WERI-Rb-1 (cell line): ENCODE measurements at regions not wholly inside any gene's neighbourhood (a gene's known extent, or its start where the extent isn't known, plus 50 kb on each side); places are given as distances from the start of the nearest gene placed in this dataset.

Experiments used
- DNase-seq: peaks from one replicate; pipeline ENCODE4 v3.0.0-alpha.2; 2020
- H3K27ac ChIP-seq: fragments of 250-450 bp; sonication (Bioruptor Pico); 2 replicates; pipeline ENCODE4 v1.5.1; 2020; ENCODE audit warnings: mild to moderate bottlenecking, moderate library complexity
- H3K27me3 ChIP-seq: fragments of 250-450 bp; sonication (Bioruptor Pico); 2 replicates; pipeline ENCODE4 v1.5.1; 2021; ENCODE audit warnings: mild to moderate bottlenecking, low read depth, moderate library complexity; ENCODE audit not compliant: insufficient read depth, severe bottlenecking
- H3K36me3 ChIP-seq: fragments of 250-450 bp; sonication (Bioruptor Pico); 2 replicates; pipeline ENCODE4 v1.5.1; 2020; ENCODE audit warnings: mild to moderate bottlenecking, moderate library complexity
- H3K4me3 ChIP-seq: 2 replicates; pipeline ENCODE4 v1.5.1; 2011; ENCODE audit warnings: low read depth, mild to moderate bottlenecking, control low read depth, low read length
- H3K9me3 ChIP-seq: fragments of 250-450 bp; sonication (Bioruptor Pico); 2 replicates; pipeline ENCODE4 v1.5.1; 2021; ENCODE audit warnings: mild to moderate bottlenecking, moderate library complexity; ENCODE audit not compliant: severe bottlenecking
- CTCF ChIP-seq: IDR thresholded peaks from 2 replicates; pipeline ENCODE4 v1.5.1; 2011; ENCODE audit warnings: low read depth, mild to moderate bottlenecking, control low read depth, inconsistent platforms, low read length

GRCh38 chr17:55620945-55621344, 101.7 kb downstream of the TMEM100 start:
- peaks cover 2% of the 10 kb centered on the region for H3K27me3 ChIP-seq
- no peak overlapping the region for H3K27ac ChIP-seq
- H3K9me3 ChIP-seq: no peaks in the 10 kb centered on the region
- DNase-seq: no peak
- no peak for TF ChIP-seq CTCF
- no peaks in the 10 kb centered on the region for H3K36me3 ChIP-seq
- H3K4me3 ChIP-seq: no peak overlapping the region

GRCh38 chr17:55620023-55620422, 102.6 kb downstream of the TMEM100 start:
- TF ChIP-seq CTCF: no peak
- Histone ChIP-seq H3K4me3 (no peak overlapping the region), H3K27me3 (peaks cover 2% of the 10 kb centered on the region), H3K36me3 (no peaks in the 10 kb centered on the region), H3K9me3 (no peaks in the 10 kb centered on the region), H3K27ac (no peak overlapping the region)
- DNase-seq: no peak

- no peak for DNase-seq
- H3K36me3 ChIP-seq: no peaks in the 10 kb centered on the region
- no peak overlapping the region for H3K4me3 ChIP-seq
- H3K27ac ChIP-seq: no peak overlapping the region
- no peak for TF ChIP-seq CTCF
- H3K9me3 ChIP-seq: no peaks in the 10 kb centered on the region
- peaks cover 1% of the 10 kb centered on the region for H3K27me3 ChIP-seq
Observed at GRCh38 chr17:55617441-55617840, 105.2 kb downstream of the TMEM100 start.

- TF ChIP-seq CTCF: no peak
- H3K36me3 ChIP-seq: no peaks in the 10 kb centered on the region
- H3K27ac ChIP-seq: no peak overlapping the region
- no peaks in the 10 kb centered on the region for H3K9me3 ChIP-seq
- no peak for DNase-seq
- no peaks in the 10 kb centered on the region for H3K27me3 ChIP-seq
- no peak overlapping the region for H3K4me3 ChIP-seq
Observed at GRCh38 chr17:55614061-55614460, 102.8 kb upstream of the SMIM36 start.

- no peak for DNase-seq
- no peak overlapping the region for H3K27ac ChIP-seq
- no peak for TF ChIP-seq CTCF
- H3K4me3 ChIP-seq: no peak overlapping the region
- H3K36me3 ChIP-seq: no peaks in the 10 kb centered on the region
- no peaks in the 10 kb centered on the region for H3K9me3 ChIP-seq
- H3K27me3 ChIP-seq: no peaks in the 10 kb centered on the region
Observed at GRCh38 chr17:55612691-55613141, 101.5 kb upstream of the SMIM36 start.

GRCh38 chr17:55607731-55608341, 96.6 kb upstream of the SMIM36 start:
- Histone ChIP-seq H3K9me3 (no peaks in the 10 kb centered on the region), H3K27me3 (no peaks in the 10 kb centered on the region), H3K36me3 (no peaks in the 10 kb centered on the region), H3K27ac (no peak overlapping the region), H3K4me3 (no peak overlapping the region)
- DNase-seq: peak; percentile 26
- no peak for TF ChIP-seq CTCF
